HCT116 (cell line): ENCODE measurements at regions not wholly inside any gene's neighbourhood (a gene's known extent, or its start where the extent isn't known, plus 50 kb on each side); places are given as distances from the start of the nearest gene placed in this dataset.

Experiments
- ATAC-seq: fragments of 200-7000 bp; cut with Tn5 transposase; 2 replicates; pipeline ENCODE4 v1.9.1; 2020; ENCODE audit warnings: mild to moderate bottlenecking, moderate library complexity
- BruUV-seq: library from RNA; stranded (reverse); fragments of 400-500 nt; replicated peaks from 2 replicates; lab custom pipeline; 2021; lab: Mats Ljungman, UMichigan
- CTCF ChIA-PET: fragments of 300-600 bp; sonication (Branson Sonifier 250); formaldehyde crosslinking; loops from one replicate; lab custom pipeline; 2021; ENCODE audit warnings: antibody characterized with exemption; lab: Charles Lee
- POLR2A ChIA-PET: fragments of 300-600, 350-600 bp; sonication (Branson Sonifier 250); formaldehyde crosslinking; loops from one replicate; lab custom pipeline; 2021; ENCODE audit warnings: antibody characterized with exemption; lab: Charles Lee
- RAD21 ChIA-PET, 2 experiments: fragments of 300-600 bp; sonication (Branson Sonifier 250); formaldehyde crosslinking; loops; one replicate each; lab custom pipeline; 2023; ENCODE audit warnings: low total read pairs in 2 of 2; ENCODE audit not compliant: uncharacterized antibody in 2 of 2, unreplicated experiment in 2 of 2, low non-redundant PET in 1 of 2; lab: Charles Lee
- DNase-seq: peaks from one replicate; pipeline ENCODE4 v3.0.0-alpha.2; 2010; ENCODE audit warnings: low read depth, low spot score
- H2AFZ ChIP-seq: fragments of 200-600 bp; shearing (Covaris generic), sonication (generic); 2 replicates; pipeline ENCODE4 v1.6.1; 2017; ENCODE audit warnings: low read depth, mixed run types, mixed read lengths, antibody characterized with exemption, low read length; ENCODE audit not compliant: poor library complexity, severe bottlenecking
- H3K27ac ChIP-seq: 2 replicates; pipeline ENCODE4 v1.5.1; 2012; ENCODE audit warnings: low read depth, low read length
- H3K27me3 ChIP-seq: fragments of 200-600 bp; sonication (generic); 2 replicates; pipeline ENCODE4 v1.6.1; 2016; ENCODE audit warnings: mixed run types, low read length, mixed read lengths; ENCODE audit not compliant: insufficient read depth
- H3K36me3 ChIP-seq, 2 experiments: fragments of 200-500 bp in 1 of 2; fragments of 200-600 bp in 1 of 2; sonication (Bioruptor generic) in 1 of 2; sonication (generic) in 1 of 2; 2 replicates each; pipeline versions ENCODE4 v1.5.1 to v1.6.1; 2014 to 2016; ENCODE audit warnings: low read length in 2 of 2, inconsistent platforms in 1 of 2, mixed read lengths in 1 of 2, mixed run types in 1 of 2; ENCODE audit not compliant: insufficient read depth in 2 of 2, control insufficient read depth in 1 of 2
- H3K4me1 ChIP-seq, 2 experiments: fragments of 200-600 bp in 1 of 2; sonication (generic) in 1 of 2; 2 replicates each; pipeline versions ENCODE4 v1.5.1 to v1.6.1; 2012 to 2017; ENCODE audit warnings: low read length in 2 of 2, inconsistent platforms in 1 of 2, mild to moderate bottlenecking in 1 of 2, mixed read lengths in 1 of 2, mixed run types in 1 of 2, moderate library complexity in 1 of 2; ENCODE audit not compliant: insufficient read depth in 2 of 2, control insufficient read depth in 1 of 2
- H3K4me2 ChIP-seq: fragments of 200-600 bp; sonication (generic); 2 replicates; pipeline ENCODE4 v1.6.1; 2017; ENCODE audit warnings: mixed run types, low read length, mixed read lengths
- H3K4me3 ChIP-seq, 2 experiments: fragments of 200-600 bp in 1 of 2; sonication (generic) in 1 of 2; replicated peaks in 1 of 2; 2 replicates each; pipeline ENCODE4 v1.5.1; 2011 to 2016; ENCODE audit warnings: low read length in 2 of 2, control low read depth in 1 of 2, low read depth in 1 of 2, mild to moderate bottlenecking in 1 of 2, mixed read lengths in 1 of 2, mixed run types in 1 of 2
- H3K79me2 ChIP-seq: fragments of 200-600 bp; sonication (generic); 2 replicates; pipeline ENCODE4 v1.6.1; 2017; ENCODE audit warnings: mild to moderate bottlenecking, mixed run types, low read length, moderate library complexity, mixed read lengths; ENCODE audit not compliant: insufficient read depth
- H3K9ac ChIP-seq: fragments of 200-600 bp; sonication (generic); 2 replicates; pipeline ENCODE4 v1.6.1; 2016; ENCODE audit warnings: low read length, mixed read lengths
- H3K9me2 ChIP-seq: fragments of 200-600 bp; sonication (generic), shearing (Covaris generic); 2 replicates; pipeline ENCODE4 v1.6.1; 2017; ENCODE audit warnings: mixed run types, mild to moderate bottlenecking, moderate library complexity; ENCODE audit not compliant: insufficient read depth
- H3K9me3 ChIP-seq, 2 experiments: fragments of 200-500 bp in 1 of 2; fragments of 200-600 bp in 1 of 2; sonication (Bioruptor generic) in 1 of 2; sonication (generic) in 1 of 2; 2 replicates each; pipeline ENCODE4 v1.6.1; 2014 to 2017; ENCODE audit warnings: low read length in 2 of 2, mixed read lengths in 2 of 2, inconsistent platforms in 1 of 2, low read depth in 1 of 2, mild to moderate bottlenecking in 1 of 2, mixed run types in 1 of 2, moderate library complexity in 1 of 2; ENCODE audit not compliant: control insufficient read depth in 1 of 2, insufficient read depth in 1 of 2
- H4K20me1 ChIP-seq: fragments of 200-600 bp; sonication (generic), shearing (Covaris generic); 2 replicates; pipeline ENCODE4 v1.6.1; 2017; ENCODE audit warnings: mixed run types, mild to moderate bottlenecking, moderate library complexity; ENCODE audit not compliant: insufficient read depth
- EGR1 ChIP-seq: IDR thresholded peaks from 2 replicates; pipeline ENCODE4 v1.6.1; 2012; ENCODE audit warnings: low read depth
- EZH2phosphoT487 ChIP-seq: fragments of 200-600 bp; IDR thresholded peaks from 2 replicates; pipeline ENCODE4 v1.6.1; 2018; ENCODE audit warnings: antibody characterized with exemption, borderline replicate concordance
- MAX ChIP-seq: IDR thresholded peaks from 2 replicates; pipeline ENCODE4 v1.6.1; 2012
- POLR2A ChIP-seq: IDR thresholded peaks from 2 replicates; pipeline ENCODE4 v1.7.0; 2011; ENCODE audit warnings: borderline replicate concordance; ENCODE audit not compliant: insufficient read depth, insufficient read length; ENCODE audit errors: extremely low read depth
- SIN3A ChIP-seq: IDR thresholded peaks from 2 replicates; pipeline ENCODE4 v1.6.1; 2012; ENCODE audit warnings: low read depth
- SRF ChIP-seq: IDR thresholded peaks from 2 replicates; pipeline ENCODE4 v1.6.1; 2012; ENCODE audit warnings: low read depth
- YY1 ChIP-seq: IDR thresholded peaks from 2 replicates; pipeline ENCODE4 v1.6.1; 2011; ENCODE audit warnings: low read length, low read depth, moderate library complexity, mild to moderate bottlenecking; ENCODE audit not compliant: insufficient replicate concordance; ENCODE audit errors: extremely low read depth
- intact Hi-C: fragments of 100-400 bp; cut with micrococcal nuclease; formaldehyde crosslinking; loops from 2 replicates; pipeline ENCODE4 v1.10.0; 2022
- TF ChIP-seq, protein P1 (sequence below): IDR thresholded peaks from 2 replicates; pipeline ENCODE4 v1.6.1; 2012
- TF ChIP-seq, protein P2 (sequence below): IDR thresholded peaks from 2 replicates; pipeline ENCODE4 v1.6.1; 2012; ENCODE audit warnings: low read depth

DNA sequence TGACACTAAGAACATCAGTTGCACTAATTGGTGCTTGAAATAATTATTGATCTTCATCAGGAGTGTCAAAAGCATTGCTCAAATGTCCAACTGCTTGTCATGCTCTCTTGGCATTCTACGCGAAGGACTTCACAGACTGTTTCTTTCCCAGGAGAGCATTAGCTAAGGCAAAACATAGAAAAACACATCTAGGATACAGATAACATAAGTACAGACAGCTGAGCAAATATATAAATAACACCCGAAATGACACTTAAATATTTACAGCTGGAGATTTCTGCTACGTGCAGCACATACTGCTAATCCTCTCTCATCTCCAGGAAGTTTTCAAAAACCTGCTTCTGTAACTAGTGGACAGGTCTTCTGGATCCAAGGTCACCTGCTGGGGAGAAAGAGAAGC lies 120.0 kb upstream of the PRMT8 start:
- RAD21 ChIA-PET: no interaction called here

DNA sequence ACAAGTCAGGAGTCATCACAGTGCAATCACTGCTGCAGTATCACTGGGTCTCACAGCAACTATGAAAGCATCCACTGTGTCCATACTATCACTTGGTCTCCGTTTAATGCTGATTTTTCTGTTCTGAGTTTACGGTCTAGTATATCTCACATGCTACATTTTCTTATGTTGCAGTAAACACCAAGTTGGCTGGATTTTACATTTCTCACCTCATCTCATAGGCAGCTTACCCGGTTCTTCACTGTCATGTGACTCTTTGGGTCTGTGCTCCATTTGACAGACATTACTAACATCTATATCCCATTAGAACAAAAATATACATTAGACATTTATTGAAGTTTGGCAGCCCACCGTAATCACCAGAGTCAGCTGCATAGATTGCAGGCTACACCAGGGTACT lies 115.7 kb upstream of the PRMT8 start:
- BruUV-seq: no TSS peak
- CTCF ChIA-PET: no interaction called here
- Histone ChIP-seq H4K20me1 (no peaks in the 10 kb centered on the region), H3K27me3 (no peaks in the 10 kb centered on the region), H2AFZ (no peak overlapping the region), H3K27ac (no peak overlapping the region), H3K9me3 (no peaks in the 10 kb centered on the region), H3K79me2 (no peaks in the 10 kb centered on the region), H3K4me3 (no peak overlapping the region), H3K36me3 (no peaks in the 10 kb centered on the region), H3K9ac (no peak overlapping the region), H3K9me2 (no peaks in the 10 kb centered on the region), H3K4me1 (no peaks in the 10 kb centered on the region), H3K4me2 (no peak overlapping the region)
- POLR2A ChIA-PET: no interaction called here
- RAD21 ChIA-PET: no interaction called here
- intact Hi-C loops: no loop called here
- ATAC-seq (no peak), DNase-seq (no peak)
- TF ChIP-seq, protein P1, sequence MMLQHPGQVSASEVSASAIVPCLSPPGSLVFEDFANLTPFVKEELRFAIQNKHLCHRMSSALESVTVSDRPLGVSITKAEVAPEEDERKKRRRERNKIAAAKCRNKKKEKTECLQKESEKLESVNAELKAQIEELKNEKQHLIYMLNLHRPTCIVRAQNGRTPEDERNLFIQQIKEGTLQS: no peak
- TF ChIP-seq POLR2A (no peak), EGR1 (no peak), SIN3A (no peak), SRF (no peak)
- TF ChIP-seq, protein P2, sequence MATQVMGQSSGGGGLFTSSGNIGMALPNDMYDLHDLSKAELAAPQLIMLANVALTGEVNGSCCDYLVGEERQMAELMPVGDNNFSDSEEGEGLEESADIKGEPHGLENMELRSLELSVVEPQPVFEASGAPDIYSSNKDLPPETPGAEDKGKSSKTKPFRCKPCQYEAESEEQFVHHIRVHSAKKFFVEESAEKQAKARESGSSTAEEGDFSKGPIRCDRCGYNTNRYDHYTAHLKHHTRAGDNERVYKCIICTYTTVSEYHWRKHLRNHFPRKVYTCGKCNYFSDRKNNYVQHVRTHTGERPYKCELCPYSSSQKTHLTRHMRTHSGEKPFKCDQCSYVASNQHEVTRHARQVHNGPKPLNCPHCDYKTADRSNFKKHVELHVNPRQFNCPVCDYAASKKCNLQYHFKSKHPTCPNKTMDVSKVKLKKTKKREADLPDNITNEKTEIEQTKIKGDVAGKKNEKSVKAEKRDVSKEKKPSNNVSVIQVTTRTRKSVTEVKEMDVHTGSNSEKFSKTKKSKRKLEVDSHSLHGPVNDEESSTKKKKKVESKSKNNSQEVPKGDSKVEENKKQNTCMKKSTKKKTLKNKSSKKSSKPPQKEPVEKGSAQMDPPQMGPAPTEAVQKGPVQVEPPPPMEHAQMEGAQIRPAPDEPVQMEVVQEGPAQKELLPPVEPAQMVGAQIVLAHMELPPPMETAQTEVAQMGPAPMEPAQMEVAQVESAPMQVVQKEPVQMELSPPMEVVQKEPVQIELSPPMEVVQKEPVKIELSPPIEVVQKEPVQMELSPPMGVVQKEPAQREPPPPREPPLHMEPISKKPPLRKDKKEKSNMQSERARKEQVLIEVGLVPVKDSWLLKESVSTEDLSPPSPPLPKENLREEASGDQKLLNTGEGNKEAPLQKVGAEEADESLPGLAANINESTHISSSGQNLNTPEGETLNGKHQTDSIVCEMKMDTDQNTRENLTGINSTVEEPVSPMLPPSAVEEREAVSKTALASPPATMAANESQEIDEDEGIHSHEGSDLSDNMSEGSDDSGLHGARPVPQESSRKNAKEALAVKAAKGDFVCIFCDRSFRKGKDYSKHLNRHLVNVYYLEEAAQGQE: no peak

More for the DNA sequence above, 120.0 kb upstream of the PRMT8 start:
- peaks cover 0 to 3% of the 10 kb centered on the region in 2 experiments; a peak in 1 of 4 replicates for H3K4me1 ChIP-seq
- TF ChIP-seq, protein P1: no peak
- TF ChIP-seq YY1 (no peak), SRF (no peak), EZH2phosphoT487 (no peak), MAX (no peak)
- TF ChIP-seq, all 23 proteins: peak for 0
- Histone ChIP-seq H4K20me1 (no peaks in the 10 kb centered on the region), H3K27ac (no peak overlapping the region), H3K79me2 (no peaks in the 10 kb centered on the region), H3K27me3 (no peaks in the 10 kb centered on the region), H3K4me2 (no peak overlapping the region), H3K9ac (no peak overlapping the region), H3K36me3 (no peaks in the 10 kb centered on the region), H3K9me2 (no peaks in the 10 kb centered on the region), H2AFZ (no peak overlapping the region), H3K4me3 (no peak overlapping the region), H3K9me3 (no peaks in the 10 kb centered on the region)
- no peak for ATAC-seq
- BruUV-seq: no TSS peak
- intact Hi-C loops: no loop called here
- CTCF ChIA-PET: no interaction called here
- DNase-seq: no peak
- POLR2A ChIA-PET: no interaction called here
